Vagina (tissue), 2 donors: ENCODE measurements at regions not wholly inside any gene's neighbourhood (a gene's known extent, or its start where the extent isn't known, plus 50 kb on each side); places are given as distances from the start of the nearest gene placed in this dataset.

ENCODE experiments used
- DNase-seq, 2 donors: peaks; one replicate each; pipeline ENCODE4 v3.0.0-alpha.2; 2017; ENCODE audit errors: extremely low spot score in 2 of 2
- H3K27ac ChIP-seq: fragments of 200-600 bp; sonication (generic); one replicate; pipeline ENCODE4 v1.5.1; 2019
- H3K27me3 ChIP-seq: fragments of 200-600 bp; sonication (generic); one replicate; pipeline ENCODE4 v1.5.1; 2019
- H3K36me3 ChIP-seq, 2 donors: fragments of 200-600 bp; sonication (generic); one replicate each; pipeline ENCODE4 v1.5.1; 2017 to 2019
- H3K4me1 ChIP-seq: fragments of 200-600 bp; sonication (generic); one replicate; pipeline ENCODE4 v1.5.1; 2019
- H3K4me3 ChIP-seq, 2 donors: fragments of 200-600 bp; sonication (generic); 1 replicate in 1 of 2; 2 replicates in 1 of 2; pipeline ENCODE4 v1.5.1; 2016 to 2019
- H3K9me3 ChIP-seq: fragments of 200-600 bp; sonication (generic); one replicate; pipeline ENCODE4 v1.5.1; 2019
- CTCF ChIP-seq, 3 experiments: fragments of 450-650 bp in 2 of 3; fragments of 200-600 bp in 1 of 3; sonication (generic) in 1 of 3; IDR thresholded peaks; one replicate each; pipeline ENCODE4 v1.5.1; 2017 to 2019; ENCODE audit warnings: antibody characterized with exemption in 3 of 3, mild to moderate bottlenecking in 2 of 3, moderate library complexity in 2 of 3
- POLR2A ChIP-seq, 2 donors: fragments of 450-650 bp; IDR thresholded peaks; one replicate each; pipeline ENCODE4 v1.6.1; 2017; ENCODE audit warnings: antibody characterized with exemption in 2 of 2, mild to moderate bottlenecking in 2 of 2, moderate library complexity in 2 of 2
- POLR2AphosphoS5 ChIP-seq, 2 donors: sonication (generic); formaldehyde crosslinking; IDR thresholded peaks; one replicate each; pipeline ENCODE4 v1.9.0; 2017; ENCODE audit warnings: antibody characterized with exemption in 2 of 2, mild to moderate bottlenecking in 2 of 2, low read depth in 1 of 2; ENCODE audit not compliant: insufficient read depth in 1 of 2
- intact Hi-C: fragments of 100-400 bp; cut with DNase I; formaldehyde crosslinking; loops from one replicate; pipeline ENCODE4 v1.15.1; 2023

DNA sequence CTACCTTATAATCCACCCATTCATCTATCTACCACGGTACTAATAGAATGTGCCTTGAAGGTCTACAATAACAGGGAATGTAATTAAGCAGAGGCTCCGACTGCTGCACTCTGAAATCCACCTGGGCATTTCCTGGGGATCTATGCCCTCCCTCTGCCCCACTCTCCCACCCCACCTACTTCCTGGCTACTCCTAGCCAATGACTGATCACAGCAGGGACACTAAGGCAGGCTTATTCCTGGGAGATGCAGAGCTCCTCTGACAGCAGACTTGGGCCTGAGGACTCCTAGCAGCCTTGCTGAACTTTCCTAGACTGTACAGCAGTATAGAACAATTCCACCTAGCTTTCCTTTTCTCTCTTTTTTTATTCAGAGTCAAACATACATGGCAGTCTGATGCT, 91.1 kb upstream of the DHRS4 start:
- Histone ChIP-seq H3K4me1 (no peaks in the 10 kb centered on the region), H3K27ac (no peak overlapping the region), H3K9me3 (no peaks in the 10 kb centered on the region), H3K36me3 (no peaks in the 10 kb centered on the region), H3K4me3 (no peak overlapping the region), H3K27me3 (no peaks in the 10 kb centered on the region)
- TF ChIP-seq POLR2A (IDR thresholded peaks at IDR 0.05), result no peak
- no peak for DNase-seq
- intact Hi-C loops, result no loop called here

DNA sequence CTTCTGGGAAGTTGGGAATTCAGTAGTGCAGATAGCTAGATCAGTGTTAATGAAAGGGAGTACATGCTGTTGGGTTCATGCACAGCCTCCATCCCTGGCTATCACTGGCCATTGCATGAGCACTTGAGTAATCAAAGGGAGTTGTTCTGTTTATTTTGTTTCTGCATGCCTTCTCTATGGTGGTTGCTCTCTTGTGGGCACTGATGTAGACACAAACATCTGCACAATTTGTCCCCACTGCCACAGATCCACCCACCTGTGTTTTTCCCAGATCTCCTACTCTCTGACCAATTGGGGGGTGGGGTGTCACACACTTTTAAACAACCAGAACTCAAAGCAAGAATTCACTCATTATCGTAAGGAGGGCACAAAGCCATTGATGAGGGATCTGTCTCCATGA, 89.7 kb upstream of the DHRS4 start:
- no peaks in the 10 kb centered on the region for H3K9me3 ChIP-seq
- no peak overlapping the region for H3K27ac ChIP-seq
- no peak for DNase-seq
- H3K4me1 ChIP-seq, result no peaks in the 10 kb centered on the region
- no peaks in the 10 kb centered on the region for H3K27me3 ChIP-seq
- TF ChIP-seq POLR2AphosphoS5 (IDR thresholded peaks at IDR 0.05; ENCODE audit: insufficient read depth in 1 of 2, low read depth in 1 of 2) (no peak), CTCF (IDR thresholded peaks at IDR 0.05) (no peak), POLR2A (IDR thresholded peaks at IDR 0.05) (no peak)
- H3K36me3 ChIP-seq, result no peaks in the 10 kb centered on the region
- H3K4me3 ChIP-seq, result no peak overlapping the region
- intact Hi-C loops, result no loop called here

GRCh38 chr14:23864259-23864658, 89.3 kb upstream of the DHRS4 start:
- Histone ChIP-seq H3K36me3 (no peaks in the 10 kb centered on the region), H3K27me3 (no peaks in the 10 kb centered on the region), H3K4me1 (no peaks in the 10 kb centered on the region), H3K27ac (no peak overlapping the region), H3K4me3 (no peak overlapping the region), H3K9me3 (no peaks in the 10 kb centered on the region)
- no peak for TF ChIP-seq CTCF (IDR thresholded peaks at IDR 0.05)
- TF ChIP-seq POLR2A (IDR thresholded peaks at IDR 0.05), result no peak
- no peak for TF ChIP-seq POLR2AphosphoS5 (IDR thresholded peaks at IDR 0.05; ENCODE audit: insufficient read depth in 1 of 2, low read depth in 1 of 2)
- intact Hi-C loops, result no loop called here
- no peak for DNase-seq

GRCh38 chr14:23864861-23865260, 88.7 kb upstream of the DHRS4 start:
- no peaks in the 10 kb centered on the region for H3K9me3 ChIP-seq
- TF ChIP-seq POLR2AphosphoS5 (IDR thresholded peaks at IDR 0.05; ENCODE audit: insufficient read depth in 1 of 2, low read depth in 1 of 2), result no peak
- TF ChIP-seq POLR2A (IDR thresholded peaks at IDR 0.05), result no peak
- TF ChIP-seq CTCF (IDR thresholded peaks at IDR 0.05), result no peak
- H3K36me3 ChIP-seq, result no peaks in the 10 kb centered on the region
- intact Hi-C loops, result no loop called here
- no peaks in the 10 kb centered on the region for H3K27me3 ChIP-seq
- no peaks in the 10 kb centered on the region for H3K4me1 ChIP-seq
- DNase-seq, result no peak
- H3K4me3 ChIP-seq, result no peak overlapping the region
- no peak overlapping the region for H3K27ac ChIP-seq

DNA sequence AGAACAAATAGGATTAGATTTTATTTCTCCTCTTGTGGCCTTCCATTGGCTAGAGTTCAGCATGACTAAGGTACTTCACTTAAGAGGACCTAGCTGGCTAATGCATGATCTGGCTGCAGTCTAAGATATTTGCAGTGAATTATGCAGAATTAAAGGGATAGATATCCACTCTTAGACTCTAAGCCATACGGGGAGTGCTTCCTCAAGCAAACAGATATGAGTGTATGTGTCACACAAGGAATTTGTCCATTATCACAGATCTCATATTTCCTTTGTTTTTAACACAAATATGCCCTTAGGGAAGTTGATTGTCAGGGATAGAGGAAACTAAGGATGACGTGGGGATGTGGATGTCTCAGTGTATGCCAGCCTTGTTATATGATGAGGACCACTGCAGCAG, 88.1 kb upstream of the DHRS4 start:
- no peak overlapping the region for H3K4me3 ChIP-seq
- intact Hi-C loops, result no loop called here
- no peak overlapping the region for H3K27ac ChIP-seq
- H3K27me3 ChIP-seq, result no peaks in the 10 kb centered on the region
- H3K4me1 ChIP-seq, result no peaks in the 10 kb centered on the region
- no peak for DNase-seq
- H3K36me3 ChIP-seq, result no peaks in the 10 kb centered on the region
- TF ChIP-seq POLR2AphosphoS5 (IDR thresholded peaks at IDR 0.05; ENCODE audit: insufficient read depth in 1 of 2, low read depth in 1 of 2) (no peak), CTCF (IDR thresholded peaks at IDR 0.05) (no peak), POLR2A (IDR thresholded peaks at IDR 0.05) (no peak)
- H3K9me3 ChIP-seq, result no peaks in the 10 kb centered on the region

DNA sequence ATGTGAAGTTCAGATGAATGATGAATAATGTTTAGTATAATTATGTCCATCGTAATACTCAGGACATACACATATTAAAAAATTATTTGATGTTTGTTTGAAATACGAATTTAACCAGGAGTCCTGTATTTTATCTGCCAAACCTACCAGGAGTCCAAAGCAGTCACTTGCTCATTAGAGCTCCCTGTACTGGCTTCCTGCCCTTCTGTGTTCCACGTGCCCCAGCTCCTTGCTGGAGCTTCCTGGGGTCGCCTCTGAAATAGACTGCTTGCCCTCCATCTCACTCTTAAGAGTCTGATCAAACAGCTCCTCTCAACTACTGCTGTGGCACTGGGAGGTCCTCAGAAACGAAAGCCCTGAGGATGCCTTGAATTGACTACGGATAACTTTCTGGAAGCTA, 87.3 kb upstream of the DHRS4 start:
- Histone ChIP-seq H3K36me3 (no peaks in the 10 kb centered on the region), H3K9me3 (no peaks in the 10 kb centered on the region), H3K4me1 (no peaks in the 10 kb centered on the region), H3K27ac (no peak overlapping the region), H3K4me3 (no peak overlapping the region), H3K27me3 (no peaks in the 10 kb centered on the region)
- no peak for DNase-seq
- TF ChIP-seq CTCF (IDR thresholded peaks at IDR 0.05), result no peak
- no peak for TF ChIP-seq POLR2AphosphoS5 (IDR thresholded peaks at IDR 0.05; ENCODE audit: insufficient read depth in 1 of 2, low read depth in 1 of 2)
- no peak for TF ChIP-seq POLR2A (IDR thresholded peaks at IDR 0.05)
- intact Hi-C loops, result no loop called here
